Retina (tissue), 1 donor: ENCODE measurements at regions not wholly inside any gene's neighbourhood (a gene's known extent, or its start where the extent isn't known, plus 50 kb on each side); places are given as distances from the start of the nearest gene placed in this dataset.
"Not testable (repeated sequence)": the region's sequence is repeated elsewhere in the genome, so short reads cannot be mapped to it uniquely, and the experiment has no call there.

Source experiments
- DNase-seq: peaks from one replicate; pipeline ENCODE4 v3.0.0-alpha.2; 2016

GRCh38 chr9:40097992-40098391 is 742.5 kb downstream of the SPATA31A1 start:
- DNase-seq = not testable (repeated sequence)

DNA sequence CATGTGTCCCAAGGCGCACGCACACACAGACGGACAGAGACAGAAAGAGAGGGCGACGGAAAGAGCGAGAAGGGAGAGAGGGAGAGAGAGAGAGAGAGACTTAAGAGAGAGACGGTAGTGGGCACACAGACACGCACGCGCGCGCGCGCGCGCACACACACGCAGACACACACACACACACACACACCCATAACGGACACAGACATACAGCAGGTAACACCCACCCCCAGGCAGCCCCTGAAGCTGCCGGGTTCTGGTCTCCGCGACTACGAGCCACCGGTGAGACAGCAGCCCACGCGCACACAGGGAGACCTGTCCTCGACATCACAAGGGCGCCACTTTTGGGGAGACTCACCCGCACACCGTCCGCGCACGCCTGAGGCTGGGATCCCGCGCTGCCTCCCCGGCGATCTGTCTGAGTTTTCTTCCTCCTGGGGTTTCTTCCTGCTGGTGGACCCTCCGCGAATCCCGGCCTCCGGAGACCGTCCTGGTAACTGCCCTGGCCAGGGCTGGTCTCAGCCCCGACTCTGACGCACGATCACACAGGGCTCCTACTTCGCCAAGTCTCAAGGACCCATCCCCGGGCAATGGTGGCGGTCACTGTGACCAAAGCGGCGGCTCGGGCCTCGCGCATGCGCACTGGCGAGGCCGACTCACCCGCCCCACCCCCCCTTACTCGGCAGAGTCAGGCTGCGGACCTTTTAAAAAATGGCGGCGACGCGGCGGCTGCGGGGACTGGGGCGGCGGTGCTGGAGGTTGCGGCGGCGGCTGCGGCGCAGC is 750.7 kb downstream of the SPATA31A1 start:
- DNase-seq = peak; percentile 39

DNA sequence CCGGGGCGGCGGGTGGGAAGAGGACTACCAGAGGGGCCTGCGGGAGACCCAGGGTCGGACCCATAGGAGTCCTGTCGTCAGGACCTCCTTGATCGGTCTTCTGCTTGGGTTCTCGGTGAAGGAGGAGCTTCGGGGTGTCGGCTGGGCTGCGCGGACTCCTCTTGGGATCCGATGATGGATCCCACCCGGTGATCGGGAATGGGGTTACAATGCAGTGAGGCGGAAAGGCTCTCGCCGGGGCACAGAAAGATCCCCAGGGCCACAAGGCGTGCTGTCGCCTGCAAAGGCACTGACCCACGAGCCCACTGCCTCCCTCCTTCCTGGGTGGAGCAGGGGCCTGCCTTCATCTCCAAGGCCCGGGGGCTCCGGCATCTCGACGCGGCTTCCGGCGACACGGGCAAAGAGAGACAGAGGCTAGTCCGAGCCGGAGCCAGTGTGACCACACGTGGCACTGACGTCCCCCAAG is 751.3 kb downstream of the SPATA31A1 start:
- DNase-seq = not testable (repeated sequence)

DNA sequence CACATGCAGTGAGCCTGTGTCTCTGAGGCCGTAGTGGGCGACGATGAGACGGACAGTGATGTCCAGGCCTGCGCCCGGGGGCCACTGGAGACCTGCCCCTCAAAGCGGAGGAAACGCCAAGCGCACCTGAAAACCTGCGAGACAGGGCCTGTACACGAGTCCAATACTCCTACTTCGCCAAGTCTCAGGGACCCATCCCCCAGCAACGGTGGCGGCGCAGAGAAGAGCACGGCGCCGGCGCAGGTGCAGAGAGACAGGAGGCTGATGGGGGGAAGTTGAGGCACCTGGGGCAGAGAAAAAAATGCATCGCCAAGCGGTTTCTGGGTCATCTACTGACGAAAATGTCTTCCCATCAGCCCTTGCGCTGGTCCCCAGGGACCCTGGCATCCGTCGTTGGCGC is 751.8 kb downstream of the SPATA31A1 start:
- not testable (repeated sequence) for DNase-seq

GRCh38 chr9:40108465-40108864 is 753.0 kb downstream of the SPATA31A1 start:
- not testable (repeated sequence) for DNase-seq

- DNase-seq = not testable (repeated sequence)
Measured at GRCh38 chr9:40110751-40111150, 755.3 kb downstream of the SPATA31A1 start.

DNA sequence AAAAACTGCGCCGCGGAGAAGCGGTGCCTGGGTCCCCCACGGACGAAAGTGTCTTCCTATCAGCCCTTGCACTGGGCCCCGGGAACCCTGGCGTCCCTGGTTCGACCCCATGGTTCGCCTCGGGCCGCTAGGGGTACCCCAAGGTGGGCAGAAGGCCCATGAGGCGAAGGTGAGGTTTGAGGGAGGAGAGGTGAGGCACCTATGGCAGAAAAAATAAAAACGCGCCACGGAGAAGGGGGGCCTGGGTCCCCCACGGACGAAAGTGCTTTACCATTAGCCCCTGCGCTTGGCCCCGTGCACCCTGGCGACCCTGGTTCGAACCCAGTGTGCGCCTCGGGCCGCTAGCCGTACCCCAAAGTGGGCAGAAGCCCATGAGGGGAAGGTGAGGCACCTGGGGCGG is 756.1 kb downstream of the SPATA31A1 start:
- not testable (repeated sequence) for DNase-seq

GRCh38 chr9:40130598-40130997 is 775.1 kb downstream of the SPATA31A1 start:
- DNase-seq = not testable (repeated sequence)

DNA sequence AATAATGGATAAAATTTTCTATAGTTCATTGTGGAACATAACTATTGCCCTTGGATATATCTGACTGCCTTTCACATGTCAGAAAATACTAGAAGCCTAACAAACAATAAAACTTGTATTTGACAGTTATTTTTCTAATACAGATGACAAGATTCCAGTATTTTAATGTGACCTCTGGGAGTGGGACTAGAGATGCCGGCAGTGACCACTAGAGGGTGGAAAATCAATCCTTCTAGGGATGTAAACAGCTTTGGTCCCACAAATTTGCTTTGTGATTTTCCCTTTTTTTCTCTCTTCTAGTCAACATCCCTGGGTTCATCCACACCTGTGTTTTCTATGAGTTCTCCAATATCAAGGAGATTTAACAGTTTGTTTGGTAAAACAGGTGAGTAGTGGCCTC is 813.7 kb downstream of the SPATA31A1 start:
- not testable (repeated sequence) for DNase-seq

GRCh38 chr9:40173316-40173715 is 817.8 kb downstream of the SPATA31A1 start:
- DNase-seq = not testable (repeated sequence)

DNA sequence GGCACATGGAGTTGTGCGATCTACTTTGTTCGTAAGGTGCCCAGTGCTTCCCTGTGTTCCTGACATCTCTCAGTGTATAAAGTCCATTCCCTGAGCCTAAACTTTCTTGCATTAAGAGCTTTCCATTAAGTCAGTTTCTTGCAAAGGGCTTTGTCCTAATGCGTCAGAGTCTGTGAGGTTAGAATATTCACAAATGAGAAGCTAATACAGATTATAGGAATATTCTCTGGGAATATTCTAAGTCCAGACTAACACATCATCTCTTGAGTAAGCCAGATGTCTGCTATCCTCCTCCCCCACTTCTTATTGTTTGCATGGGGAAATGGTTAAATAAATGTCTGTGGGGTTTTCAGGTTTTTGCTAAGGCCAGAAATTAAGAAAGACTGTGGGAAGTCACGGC is 818.6 kb downstream of the SPATA31A1 start:
- not testable (repeated sequence) for DNase-seq

DNA sequence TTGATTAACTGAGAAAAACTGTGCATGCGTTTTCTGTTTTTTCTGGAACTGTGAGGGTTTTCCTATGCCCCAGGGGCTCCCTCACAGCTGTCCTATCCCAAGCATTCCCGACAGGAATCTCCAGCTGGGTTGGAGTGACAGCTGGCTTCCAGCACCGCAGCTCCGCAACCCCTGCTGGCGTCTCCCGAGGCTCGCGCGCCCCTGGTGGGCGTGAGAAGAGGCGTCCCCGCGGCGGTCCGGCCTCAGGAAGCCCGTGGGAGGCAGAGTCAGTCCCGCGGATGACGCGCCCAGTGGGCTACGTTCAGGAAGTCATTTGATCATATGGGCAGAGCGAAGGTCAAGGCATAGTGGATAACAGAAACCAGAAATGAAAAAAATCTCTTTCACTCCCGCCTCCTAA is 821.9 kb downstream of the SPATA31A1 start:
- DNase-seq = not testable (repeated sequence)

DNA sequence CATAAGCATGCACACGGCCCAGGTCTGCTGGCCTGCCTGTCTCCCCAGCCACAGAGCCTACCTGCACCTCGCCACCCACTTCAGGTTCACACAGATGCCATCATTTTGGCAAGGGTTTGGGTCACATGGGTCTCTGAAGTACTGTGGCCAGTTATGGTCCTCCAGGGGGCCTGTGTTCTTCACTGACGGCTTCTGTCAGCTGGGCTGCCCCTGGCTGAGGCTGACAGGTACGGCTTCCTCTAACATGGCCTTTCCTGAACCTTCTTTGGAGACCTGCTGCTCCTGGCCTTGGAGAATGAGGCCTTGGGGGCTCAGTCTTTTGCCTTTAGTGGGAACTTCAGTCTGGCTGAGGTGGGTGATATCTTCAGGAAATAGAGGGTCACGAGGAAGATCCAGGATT is 835.9 kb downstream of the SPATA31A1 start:
- DNase-seq = not testable (repeated sequence)

DNA sequence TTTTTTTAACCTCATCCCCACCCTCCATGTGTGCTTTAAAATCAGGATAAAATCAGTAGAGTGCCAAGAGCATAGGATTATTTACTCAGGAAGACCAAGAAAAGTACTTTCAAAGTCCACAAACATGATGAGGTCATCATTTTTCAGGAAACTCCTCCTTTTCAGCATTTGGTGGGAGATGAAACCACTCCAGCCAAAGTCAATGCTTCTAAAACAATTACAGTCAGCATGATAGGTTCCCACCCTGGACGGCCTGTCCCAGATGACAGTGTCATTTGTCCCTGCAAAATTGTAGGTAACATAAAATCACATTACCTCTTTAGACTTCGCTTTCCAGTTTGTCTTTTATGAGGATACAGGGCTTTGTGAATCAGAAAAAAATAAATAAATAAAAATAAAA is 836.7 kb downstream of the SPATA31A1 start:
- not testable (repeated sequence) for DNase-seq

DNA sequence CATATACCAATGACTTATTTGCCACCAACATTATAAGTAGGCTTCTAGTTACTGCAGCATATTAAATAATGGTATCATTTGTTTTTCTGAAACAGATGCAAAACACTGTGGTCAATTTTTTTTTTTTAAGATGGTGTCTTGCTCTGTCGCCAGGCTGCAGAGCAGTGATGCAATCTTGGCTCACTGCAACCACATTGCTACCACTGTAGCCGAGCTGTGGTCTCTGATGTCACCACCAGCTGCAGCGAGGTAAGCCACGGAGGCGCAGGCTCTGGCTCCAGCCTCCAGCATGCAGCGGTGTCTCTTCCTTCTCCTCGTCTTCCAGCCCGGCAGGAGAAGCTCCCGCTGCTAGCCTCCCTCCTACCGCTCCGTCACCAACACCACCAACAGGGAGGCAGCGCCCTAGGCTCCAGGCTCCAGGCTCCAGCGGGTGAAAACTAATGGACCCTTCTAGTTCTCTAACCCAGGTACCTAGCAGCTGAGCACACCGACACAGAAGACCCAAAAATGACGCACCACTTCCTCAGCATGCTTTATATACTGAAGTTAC is 840.8 kb downstream of the SPATA31A1 start:
- DNase-seq = not testable (repeated sequence)

GRCh38 chr9:40196803-40197202 is 841.3 kb downstream of the SPATA31A1 start:
- DNase-seq = not testable (repeated sequence)

DNA sequence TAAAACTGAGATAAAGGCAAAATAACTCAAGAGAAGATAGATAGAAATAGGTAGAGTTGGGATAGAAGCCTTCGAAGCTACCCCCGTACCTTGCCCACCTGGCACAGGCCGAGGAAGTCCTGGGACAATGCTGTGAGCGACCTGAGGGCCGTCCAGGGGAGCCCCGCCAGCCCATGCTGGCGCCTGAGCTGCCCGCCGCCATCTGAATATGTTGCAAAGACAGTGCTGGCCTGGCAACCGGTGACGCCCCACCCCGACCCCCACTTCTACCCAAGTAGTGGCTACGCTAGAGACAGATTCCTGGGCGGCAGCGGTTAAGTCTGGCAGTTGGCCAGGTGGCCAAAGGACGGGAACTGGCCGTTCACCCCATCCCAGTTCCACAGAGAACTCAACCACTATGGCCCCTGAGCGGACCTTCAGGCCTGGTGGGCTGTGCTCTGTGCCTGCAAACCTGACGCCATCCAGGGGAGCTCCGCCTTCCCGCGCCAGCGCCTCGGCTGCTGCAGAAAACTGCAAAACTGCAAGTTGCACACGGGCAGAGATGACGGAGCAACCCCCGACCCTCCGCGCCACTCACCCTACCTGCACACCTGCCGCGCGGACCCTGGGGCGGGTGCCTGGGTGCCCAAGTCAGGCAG is 866.2 kb downstream of the SPATA31A1 start:
- DNase-seq = peak; percentile 31

GRCh38 chr9:40222617-40223200 is 867.2 kb downstream of the SPATA31A1 start:
- peak; percentile 81 for DNase-seq

DNA sequence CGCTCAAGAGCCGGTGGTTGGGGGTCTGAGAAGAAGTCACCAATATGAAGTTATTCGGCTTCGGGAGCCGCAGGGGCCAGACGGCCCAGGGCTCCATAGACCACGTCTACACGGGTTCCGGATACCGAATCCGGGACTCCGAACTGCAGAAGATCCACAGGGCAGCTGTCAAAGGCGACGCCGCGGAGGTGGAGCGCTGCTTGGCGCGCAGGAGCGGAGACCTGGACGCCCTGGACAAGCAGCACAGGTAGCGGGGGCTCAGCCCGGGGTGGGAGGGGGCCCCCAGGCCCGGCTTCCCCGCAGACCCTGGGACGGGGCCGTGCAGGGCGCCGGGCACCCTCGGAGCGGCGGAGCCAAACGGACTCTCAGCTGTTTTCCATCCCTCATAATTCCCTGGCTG is 867.9 kb downstream of the SPATA31A1 start:
- not testable (repeated sequence) for DNase-seq
